Neural cell (in vitro differentiated cells): ENCODE measurements at regions not wholly inside any gene's neighbourhood (a gene's known extent, or its start where the extent isn't known, plus 50 kb on each side); places are given as distances from the start of the nearest gene placed in this dataset.

Experiments
- H2AFZ ChIP-seq: fragments of 200-600, 300-800 bp; sonication (generic), shearing (Covaris generic); 2 replicates; pipeline ENCODE4 v1.6.0; 2014; ENCODE audit warnings: low read depth, mild to moderate bottlenecking, antibody characterized with exemption, low read length, moderate library complexity
- H3F3A ChIP-seq: fragments of 200-600 bp; shearing (Covaris generic); 2 replicates; pipeline ENCODE4 v1.6.1; 2016; ENCODE audit warnings: mild to moderate bottlenecking, moderate library complexity, mixed read lengths, antibody characterized with exemption, low read length; ENCODE audit not compliant: insufficient read depth, poor library complexity, severe bottlenecking
- H3K27ac ChIP-seq: fragments of 200-600, 300-800 bp; sonication (generic), shearing (Covaris generic); 2 replicates; pipeline ENCODE4 v1.5.1; 2014; ENCODE audit warnings: mild to moderate bottlenecking, low read length, moderate library complexity
- H3K27me3 ChIP-seq: fragments of 300-800, 200-600 bp; sonication (generic), shearing (Covaris generic); 2 replicates; pipeline ENCODE4 v1.6.0; 2014; ENCODE audit warnings: mild to moderate bottlenecking, low read depth, low read length, moderate library complexity; ENCODE audit not compliant: insufficient read depth
- H3K36me3 ChIP-seq: fragments of 300-800, 200-600 bp; sonication (generic), shearing (Covaris generic); 2 replicates; pipeline ENCODE4 v1.5.1; 2014; ENCODE audit warnings: mild to moderate bottlenecking, antibody characterized with exemption, low read length, moderate library complexity; ENCODE audit not compliant: insufficient read depth
- H3K4me2 ChIP-seq: fragments of 300-800, 200-600 bp; sonication (generic), shearing (Covaris generic); 2 replicates; pipeline ENCODE4 v1.6.0; 2014; ENCODE audit warnings: mild to moderate bottlenecking, low read length
- H3K4me3 ChIP-seq: fragments of 300-800, 200-600 bp; sonication (generic), shearing (Covaris generic); 2 replicates; pipeline ENCODE4 v1.5.1; 2014; ENCODE audit warnings: mild to moderate bottlenecking, low read length, moderate library complexity
- H3K79me2 ChIP-seq: fragments of 200-600 bp; shearing (Covaris generic); replicated peaks from 2 replicates; pipeline ENCODE4 v1.6.0; 2014; ENCODE audit warnings: mild to moderate bottlenecking, low read length, moderate library complexity; ENCODE audit not compliant: insufficient read depth
- H3K9ac ChIP-seq: fragments of 300-800, 200-600 bp; sonication (generic), shearing (Covaris generic); 2 replicates; pipeline ENCODE4 v1.6.1; 2016; ENCODE audit warnings: mild to moderate bottlenecking, low read length, mixed read lengths
- H3K9me2 ChIP-seq: fragments of 200-600 bp; shearing (Covaris generic); 2 replicates; pipeline ENCODE4 v1.6.1; 2016; ENCODE audit warnings: mild to moderate bottlenecking, low read length, mixed read lengths; ENCODE audit not compliant: insufficient read depth
- H3K9me3 ChIP-seq: fragments of 200-600, 300-800 bp; sonication (generic), shearing (Covaris generic); 2 replicates; pipeline ENCODE4 v1.6.1; 2016; ENCODE audit warnings: mild to moderate bottlenecking, mixed run types, low read length, moderate library complexity, mixed read lengths
- H4K20me1 ChIP-seq: fragments of 200-600 bp; shearing (Covaris generic); 2 replicates; pipeline ENCODE4 v1.6.1; 2016; ENCODE audit warnings: mild to moderate bottlenecking, mixed run types; ENCODE audit not compliant: insufficient read depth
- CTCF ChIP-seq: fragments of 450-650 bp; IDR thresholded peaks from 2 replicates; pipeline ENCODE4 v1.5.1; 2014; ENCODE audit warnings: antibody characterized with exemption, mild to moderate bottlenecking, moderate library complexity; ENCODE audit not compliant: poor library complexity, severe bottlenecking
- EP300 ChIP-seq: fragments of 450-650 bp; conservative IDR thresholded peaks from 2 replicates; pipeline ENCODE4 v1.6.1; 2014; ENCODE audit warnings: antibody characterized with exemption, mild to moderate bottlenecking, moderate library complexity; ENCODE audit not compliant: poor library complexity, severe bottlenecking
- EZH2 ChIP-seq: fragments of 200-600, 300-800 bp; shearing (Covaris generic), sonication (generic); IDR thresholded peaks from 2 replicates; pipeline ENCODE4 v1.6.1; 2014; ENCODE audit warnings: antibody characterized with exemption, low read length, borderline replicate concordance, mild to moderate bottlenecking; ENCODE audit not compliant: insufficient read depth, poor library complexity, severe bottlenecking
- MXI1 ChIP-seq: fragments of 450-650 bp; conservative IDR thresholded peaks from 2 replicates; pipeline ENCODE4 v1.6.1; 2014; ENCODE audit warnings: antibody characterized with exemption, mild to moderate bottlenecking; ENCODE audit not compliant: poor library complexity, severe bottlenecking
- POLR2AphosphoS5 ChIP-seq: IDR thresholded peaks from 2 replicates; pipeline ENCODE4 v1.6.1; 2012
- RAD21 ChIP-seq: fragments of 450-650 bp; conservative IDR thresholded peaks from 2 replicates; pipeline ENCODE4 v1.6.1; 2014; ENCODE audit warnings: antibody characterized with exemption, mild to moderate bottlenecking, moderate library complexity
- REST ChIP-seq: IDR thresholded peaks from 2 replicates; pipeline ENCODE4 v1.6.1; 2012; ENCODE audit warnings: borderline replicate concordance
- SMC3 ChIP-seq: fragments of 450-650 bp; conservative IDR thresholded peaks from 2 replicates; pipeline ENCODE4 v1.6.1; 2014; ENCODE audit warnings: antibody characterized with exemption, mild to moderate bottlenecking, moderate library complexity; ENCODE audit not compliant: poor library complexity
- TAF1 ChIP-seq: IDR thresholded peaks from 2 replicates; pipeline ENCODE4 v1.6.1; 2012; ENCODE audit warnings: low read depth

- H3K36me3 ChIP-seq: no peaks in the 10 kb centered on the region
- no peak overlapping the region for H2AFZ ChIP-seq
- no peak overlapping the region for H3K27ac ChIP-seq
- TF ChIP-seq MXI1: no peak
- TF ChIP-seq SMC3: no peak
- no peak for TF ChIP-seq CTCF
- no peak for TF ChIP-seq POLR2AphosphoS5
- no peak for TF ChIP-seq EZH2
- TF ChIP-seq REST: no peak
- no peak for TF ChIP-seq RAD21
- TF ChIP-seq TAF1: no peak
- no peak for TF ChIP-seq EP300
- no peaks in the 10 kb centered on the region for H3K27me3 ChIP-seq
- no peaks in the 10 kb centered on the region for H3K79me2 ChIP-seq
- H3K4me2 ChIP-seq: no peak overlapping the region
- no peak overlapping the region for H3K4me3 ChIP-seq
- H4K20me1 ChIP-seq: no peaks in the 10 kb centered on the region
- H3K9me3 ChIP-seq: no peaks in the 10 kb centered on the region
- H3F3A ChIP-seq: no peaks in the 10 kb centered on the region
- no peaks in the 10 kb centered on the region for H3K9me2 ChIP-seq
- H3K9ac ChIP-seq: no peak overlapping the region
These were observed 597.4 kb downstream of the UQCRFS1 start for GRCh38 chr19:28615546-28615916.

- no peaks in the 10 kb centered on the region for H3K9me3 ChIP-seq
- H2AFZ ChIP-seq: no peak overlapping the region
These were observed 598.1 kb downstream of the UQCRFS1 start for GRCh38 chr19:28614634-28615545.

More at GRCh38 chr19:28614634-28615545, 598.1 kb downstream of the UQCRFS1 start:
- H4K20me1 ChIP-seq: no peaks in the 10 kb centered on the region
- no peaks in the 10 kb centered on the region for H3F3A ChIP-seq
- H3K79me2 ChIP-seq: no peaks in the 10 kb centered on the region
- no peak overlapping the region for H3K9ac ChIP-seq
- no peak overlapping the region for H3K4me2 ChIP-seq
- no peak overlapping the region for H3K4me3 ChIP-seq
- H3K36me3 ChIP-seq: no peaks in the 10 kb centered on the region
- no peak overlapping the region for H3K27ac ChIP-seq
- TF ChIP-seq POLR2AphosphoS5 (no peak), RAD21 (no peak), EP300 (no peak), EZH2 (no peak), TAF1 (no peak), REST (no peak), MXI1 (no peak), CTCF (no peak), SMC3 (no peak)
- no peaks in the 10 kb centered on the region for H3K27me3 ChIP-seq
- H3K9me2 ChIP-seq: no peaks in the 10 kb centered on the region
